Ovary (tissue), 7 donors: ENCODE measurements at regions not wholly inside any gene's neighbourhood (a gene's known extent, or its start where the extent isn't known, plus 50 kb on each side); places are given as distances from the start of the nearest gene placed in this dataset.
"Not testable (repeated sequence)": the region's sequence is repeated elsewhere in the genome, so short reads cannot be mapped to it uniquely, and the experiment has no call there.

Experiments
- DNase-seq, 5 donors: peaks; one replicate each; pipeline ENCODE4 v3.0.0-alpha.2; 2019 to 2020
- H3K27ac ChIP-seq, 2 donors: fragments of 200-600 bp; one replicate each; pipeline versions ENCODE4 v1.5.1 to v1.8.0; 2019 to 2022
- H3K27me3 ChIP-seq: fragments of 200-600 bp; one replicate; pipeline ENCODE4 v1.8.0; 2022
- H3K36me3 ChIP-seq: fragments of 200-600 bp; sonication (generic); one replicate; pipeline ENCODE4 v1.5.1; 2019
- H3K4me1 ChIP-seq: one replicate; pipeline ENCODE4 v1.8.1; 2013; ENCODE audit warnings: mild to moderate bottlenecking, moderate library complexity; ENCODE audit not compliant: insufficient read depth
- H3K4me3 ChIP-seq: fragments of 200-600 bp; sonication (generic); one replicate; pipeline ENCODE4 v1.5.1; 2017
- H3K9me3 ChIP-seq, 2 donors: fragments of 200-600 bp in 1 of 2; sonication (generic) in 1 of 2; one replicate each; pipeline versions ENCODE4 v1.5.1 to v1.8.1; 2013 to 2019; ENCODE audit warnings: mild to moderate bottlenecking in 1 of 2, moderate library complexity in 1 of 2
- EP300 ChIP-seq: sonication (generic); formaldehyde crosslinking; IDR thresholded peaks from one replicate; pipeline ENCODE4 v1.6.1; 2017; ENCODE audit warnings: antibody characterized with exemption
- POLR2A ChIP-seq: fragments of 450-650 bp; IDR thresholded peaks from one replicate; pipeline ENCODE4 v1.6.1; 2017; ENCODE audit warnings: antibody characterized with exemption, mild to moderate bottlenecking, moderate library complexity
- WGBS, 3 donors: extraction: QIAGEN DNeasy Blood & Tissue Kit in 1 of 3; methylation state at CpG; one replicate each; pipeline versions ENCODE4 v1.1.5 to v1.1.7; 2013 to 2017; 5-methylcytosine and 5-hydroxymethylcytosine counted together
- intact Hi-C, 4 donors: fragments of 100-400 bp; cut with DNase I; formaldehyde crosslinking; loops; one replicate each; pipeline versions ENCODE4 v1.11.0 to v1.15.1; 2022 to 2023
- TF ChIP-seq, protein P1 (sequence below), 3 donors: fragments of 450-650 bp in 2 of 3; fragments of 200-600 bp in 1 of 3; IDR thresholded peaks; one replicate each; pipeline versions ENCODE4 v1.5.1 to v1.8.0; 2016 to 2022; ENCODE audit warnings: antibody characterized with exemption in 3 of 3, mild to moderate bottlenecking in 1 of 3
- donor health status: DM: no; HTN: no; CAD: no; lungs with moderate emphysema.
- donor health status: DM: no; HTN: no; CAD: no.
- donor health status: Bipolar disorder and iron deficiency.
- donor health status: DM: no; HTN: no; CAD: no.
- donor health status: DM: yes; HTN: yes; CAD: no.

GRCh38 chr3:94822298-94822697 lies 759.4 kb downstream of the NSUN3 start:
- WGBS, 3 donors = 40 to 56% (median 54%) methylated on average over 2 of the region's 2 CpGs
- Histone ChIP-seq H3K4me1 (no peaks in the 10 kb centered on the region), H3K27ac (no peak overlapping the region), H3K27me3 (no peaks in the 10 kb centered on the region), H3K9me3 (no peaks in the 10 kb centered on the region), H3K4me3 (no peak overlapping the region), H3K36me3 (no peaks in the 10 kb centered on the region)
- DNase-seq = no peak
- intact Hi-C loops = no loop called here
- TF ChIP-seq POLR2A (no peak), EP300 (no peak)

DNA sequence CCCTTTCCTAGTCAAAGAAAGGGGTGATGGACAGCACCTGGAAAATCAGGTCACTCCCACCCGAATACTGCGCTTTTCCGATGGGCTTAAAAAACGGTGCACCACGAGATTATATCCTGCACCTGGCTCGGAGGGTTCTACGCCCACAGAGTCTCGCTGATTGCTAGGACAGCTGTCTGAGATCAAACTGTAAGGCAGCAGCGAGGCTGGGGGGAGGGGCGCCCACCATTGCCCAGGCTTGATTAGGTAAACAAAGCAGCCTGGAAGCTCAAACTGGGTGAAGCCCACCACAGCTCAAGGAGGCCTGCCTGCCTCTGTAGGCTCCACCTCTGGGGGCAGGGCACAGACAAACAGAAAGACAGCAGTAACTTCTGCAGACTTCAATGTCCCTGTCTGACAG lies 783.4 kb downstream of the NSUN3 start:
- H3K9me3 ChIP-seq, H3K4me1 ChIP-seq, DNase-seq, H3K36me3 ChIP-seq, H3K4me3 ChIP-seq, H3K27ac ChIP-seq, H3K27me3 ChIP-seq, intact Hi-C loops: not testable (repeated sequence)
- 80 to 87% (median 83%) methylated on average over 10 of the region's 10 CpGs for WGBS, 3 donors

GRCh38 chr3:94862703-94863102 lies 799.8 kb downstream of the NSUN3 start:
- H3K36me3 ChIP-seq = no peaks in the 10 kb centered on the region
- no peaks in the 10 kb centered on the region for H3K27me3 ChIP-seq
- WGBS, 3 donors = 67 to 95% (median 94%) methylated on average over 3 of the region's 3 CpGs
- no peak for TF ChIP-seq EP300
- TF ChIP-seq POLR2A = no peak
- TF ChIP-seq, protein P1, sequence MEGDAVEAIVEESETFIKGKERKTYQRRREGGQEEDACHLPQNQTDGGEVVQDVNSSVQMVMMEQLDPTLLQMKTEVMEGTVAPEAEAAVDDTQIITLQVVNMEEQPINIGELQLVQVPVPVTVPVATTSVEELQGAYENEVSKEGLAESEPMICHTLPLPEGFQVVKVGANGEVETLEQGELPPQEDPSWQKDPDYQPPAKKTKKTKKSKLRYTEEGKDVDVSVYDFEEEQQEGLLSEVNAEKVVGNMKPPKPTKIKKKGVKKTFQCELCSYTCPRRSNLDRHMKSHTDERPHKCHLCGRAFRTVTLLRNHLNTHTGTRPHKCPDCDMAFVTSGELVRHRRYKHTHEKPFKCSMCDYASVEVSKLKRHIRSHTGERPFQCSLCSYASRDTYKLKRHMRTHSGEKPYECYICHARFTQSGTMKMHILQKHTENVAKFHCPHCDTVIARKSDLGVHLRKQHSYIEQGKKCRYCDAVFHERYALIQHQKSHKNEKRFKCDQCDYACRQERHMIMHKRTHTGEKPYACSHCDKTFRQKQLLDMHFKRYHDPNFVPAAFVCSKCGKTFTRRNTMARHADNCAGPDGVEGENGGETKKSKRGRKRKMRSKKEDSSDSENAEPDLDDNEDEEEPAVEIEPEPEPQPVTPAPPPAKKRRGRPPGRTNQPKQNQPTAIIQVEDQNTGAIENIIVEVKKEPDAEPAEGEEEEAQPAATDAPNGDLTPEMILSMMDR (IDR thresholded peaks at IDR 0.05) = no peak
- no peak overlapping the region for H3K4me3 ChIP-seq
- H3K4me1 ChIP-seq = no peaks in the 10 kb centered on the region
- DNase-seq = no peak
- intact Hi-C loops = no loop called here
- no peak overlapping the region for H3K27ac ChIP-seq
- H3K9me3 ChIP-seq = peaks cover 0 to 4% of the 10 kb centered on the region in 2 donors

- H3K27ac ChIP-seq = no peak overlapping the region
- no peaks in the 10 kb centered on the region for H3K4me1 ChIP-seq
- H3K9me3 ChIP-seq = no peaks in the 10 kb centered on the region
- H3K36me3 ChIP-seq = no peaks in the 10 kb centered on the region
- intact Hi-C loops = no loop called here
- DNase-seq = no peak
- 34 to 60% (median 56%) methylated on average over 2 of the region's 2 CpGs for WGBS, 3 donors
- no peak overlapping the region for H3K4me3 ChIP-seq
- H3K27me3 ChIP-seq = no peaks in the 10 kb centered on the region
- no peak for TF ChIP-seq EP300
- no peak for TF ChIP-seq POLR2A
- TF ChIP-seq, protein P1 (IDR thresholded peaks at IDR 0.05) = no peak
Observed at GRCh38 chr3:94869059-94869547, 806.2 kb downstream of the NSUN3 start.

DNA sequence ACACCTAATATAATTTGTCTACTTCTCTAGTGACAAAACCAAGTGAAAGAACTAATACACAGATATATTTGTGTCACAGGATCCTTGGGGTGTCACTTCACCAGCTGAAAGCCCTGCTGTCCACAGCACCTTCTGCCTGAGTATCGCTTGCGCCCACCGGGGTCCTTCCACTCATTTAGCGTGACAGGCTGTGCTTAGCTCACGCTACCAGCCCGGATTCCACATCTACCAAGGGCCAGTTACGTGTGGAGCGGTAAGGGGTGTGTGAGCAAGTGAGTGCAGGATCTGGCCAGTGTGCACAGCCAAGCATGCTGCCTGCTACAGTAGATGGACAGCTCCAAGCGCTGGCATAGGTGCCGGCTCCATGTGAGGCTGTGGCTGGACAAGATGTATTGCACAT lies 810.9 kb downstream of the NSUN3 start:
- TF ChIP-seq POLR2A = no peak
- TF ChIP-seq, protein P1 (IDR thresholded peaks at IDR 0.05) = no peak
- TF ChIP-seq EP300 = no peak
- WGBS, 3 donors = 93 to 99% (median 98%) methylated on average over 10 of the region's 10 CpGs

More for the DNA sequence above, 810.9 kb downstream of the NSUN3 start:
- Histone ChIP-seq H3K9me3 (no peaks in the 10 kb centered on the region), H3K4me1 (no peaks in the 10 kb centered on the region), H3K36me3 (no peaks in the 10 kb centered on the region), H3K27ac (no peak overlapping the region), H3K27me3 (no peaks in the 10 kb centered on the region), H3K4me3 (no peak overlapping the region)
- intact Hi-C loops = no loop called here
- DNase-seq = peak in 1 of 5 donors; percentile 4
